ENCODE measurements at regions not wholly inside any gene's neighbourhood (a gene's known extent, or its start where the extent isn't known, plus 50 kb on each side); places are given as distances from the start of the nearest gene placed in this dataset.

GRCh38 chr5:162209005-162209605 is 141.5 kb downstream of the GABRG2 start:
- DNase-seq (ENCODE audit: low spot score in 2 of 2), result no peak
- no peak overlapping the region for H3K4me3 ChIP-seq
- no peaks in the 10 kb centered on the region for H3K4me1 ChIP-seq
- no peak overlapping the region for H3K27ac ChIP-seq
- H3K36me3 ChIP-seq, result no peaks in the 10 kb centered on the region
- intact Hi-C loops (cut with DNase I), result no loop called here
- peak in 1 of 3 experiments; percentile 31 for TF ChIP-seq CTCF (IDR thresholded peaks at IDR 0.05)
- no peaks in the 10 kb centered on the region for H3K27me3 ChIP-seq
- H3K9me3 ChIP-seq, result no peaks in the 10 kb centered on the region

- Histone ChIP-seq H3K27ac (no peak overlapping the region), H3K27me3 (no peaks in the 10 kb centered on the region), H3K9me3 (no peaks in the 10 kb centered on the region), H3K4me3 (no peak overlapping the region), H3K36me3 (no peaks in the 10 kb centered on the region), H3K4me1 (no peaks in the 10 kb centered on the region)
- DNase-seq (ENCODE audit: low spot score in 2 of 2), result no peak
- no peak for TF ChIP-seq CTCF (IDR thresholded peaks at IDR 0.05)
- intact Hi-C loops (cut with DNase I), result no loop called here
These were observed 147.0 kb downstream of the GABRG2 start for GRCh38 chr5:162214551-162214950.

DNA sequence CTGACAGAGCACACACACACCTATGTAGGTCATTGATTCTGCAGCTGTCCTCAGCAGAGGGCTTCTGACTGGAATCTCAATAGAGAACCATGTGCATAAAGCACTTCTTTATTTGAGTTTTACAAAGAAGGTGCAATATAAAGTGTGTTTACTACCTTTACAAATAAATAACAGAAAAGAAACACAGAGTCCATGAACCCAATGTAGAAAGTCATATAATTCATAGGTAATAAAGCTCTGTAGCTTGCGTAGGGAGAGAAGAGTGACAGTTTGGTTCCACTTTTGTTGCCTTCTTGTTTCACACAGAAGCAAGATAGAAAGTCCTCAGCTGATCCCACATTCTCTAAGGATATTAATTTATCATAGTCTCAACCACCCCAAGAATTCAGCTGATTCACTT is 149.5 kb downstream of the GABRG2 start:
- Histone ChIP-seq H3K27me3 (no peaks in the 10 kb centered on the region), H3K4me1 (no peaks in the 10 kb centered on the region), H3K9me3 (no peaks in the 10 kb centered on the region), H3K27ac (no peak overlapping the region), H3K4me3 (no peak overlapping the region), H3K36me3 (no peaks in the 10 kb centered on the region)
- intact Hi-C loops (cut with DNase I), result no loop called here
- DNase-seq (ENCODE audit: low spot score in 2 of 2), result no peak
- TF ChIP-seq CTCF (IDR thresholded peaks at IDR 0.05), result no peak

DNA sequence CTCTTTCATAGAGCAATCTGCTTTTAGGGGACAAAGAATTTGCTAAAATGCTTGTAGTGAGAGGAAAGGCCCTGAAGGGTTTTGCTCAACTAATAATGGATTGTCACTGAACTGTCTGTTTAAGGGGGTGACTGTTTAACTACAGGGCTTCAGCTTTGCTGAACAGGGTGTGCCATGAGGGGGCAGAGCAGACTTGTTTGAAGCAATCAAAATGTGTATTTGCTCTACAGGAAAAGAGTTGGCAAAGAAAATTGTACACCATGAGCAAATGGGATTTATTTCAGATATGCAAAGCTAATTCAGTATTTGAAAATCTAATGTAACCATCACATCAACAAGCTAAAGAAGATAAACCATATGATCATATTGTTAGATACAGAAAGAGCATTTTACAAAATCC is 154.3 kb downstream of the GABRG2 start:
- Histone ChIP-seq H3K4me3 (no peak overlapping the region), H3K36me3 (no peaks in the 10 kb centered on the region), H3K27me3 (no peaks in the 10 kb centered on the region), H3K9me3 (no peaks in the 10 kb centered on the region), H3K4me1 (no peaks in the 10 kb centered on the region), H3K27ac (no peak overlapping the region)
- no peak for TF ChIP-seq CTCF (IDR thresholded peaks at IDR 0.05)
- intact Hi-C loops (cut with DNase I), result no loop called here
- DNase-seq (ENCODE audit: low spot score in 2 of 2), result no peak

- H3K9me3 ChIP-seq, result no peaks in the 10 kb centered on the region
- H3K36me3 ChIP-seq, result no peaks in the 10 kb centered on the region
- H3K27me3 ChIP-seq, result no peaks in the 10 kb centered on the region
- no peak overlapping the region for H3K27ac ChIP-seq
- H3K4me3 ChIP-seq, result no peak overlapping the region
- intact Hi-C loops (cut with DNase I), result no loop called here
- TF ChIP-seq CTCF (IDR thresholded peaks at IDR 0.05), result no peak
- DNase-seq (ENCODE audit: low spot score in 2 of 2), result no peak
- H3K4me1 ChIP-seq, result no peaks in the 10 kb centered on the region
These were observed 159.5 kb downstream of the GABRG2 start for GRCh38 chr5:162227075-162227474.

- intact Hi-C loops (cut with DNase I), result no loop called here
- Histone ChIP-seq H3K9me3 (no peaks in the 10 kb centered on the region), H3K27me3 (no peaks in the 10 kb centered on the region), H3K36me3 (no peaks in the 10 kb centered on the region), H3K4me1 (no peaks in the 10 kb centered on the region), H3K4me3 (no peak overlapping the region), H3K27ac (no peak overlapping the region)
- no peak for TF ChIP-seq CTCF (IDR thresholded peaks at IDR 0.05)
- DNase-seq (ENCODE audit: low spot score in 2 of 2), result no peak
These were observed 162.8 kb downstream of the GABRG2 start for GRCh38 chr5:162230348-162230747.
